Esophagus squamous epithelium (tissue), 4 donors: ENCODE measurements at regions not wholly inside any gene's neighbourhood (a gene's known extent, or its start where the extent isn't known, plus 50 kb on each side); places are given as distances from the start of the nearest gene placed in this dataset.

Experiments
- POLR2A ChIP-seq, 4 donors: fragments of 450-650 bp; IDR thresholded peaks; one replicate each; pipeline ENCODE4 v1.6.1; 2017; ENCODE audit warnings: antibody characterized with exemption in 4 of 4, mild to moderate bottlenecking in 4 of 4, moderate library complexity in 3 of 4
- TF ChIP-seq, protein P1 (sequence below), 6 experiments: fragments of 450-650 bp in 4 of 6; fragments of 200-600 bp in 2 of 6; sonication (generic) in 2 of 6; IDR thresholded peaks; one replicate each; pipeline ENCODE4 v1.5.1; 2016 to 2019; ENCODE audit warnings: antibody characterized with exemption in 6 of 6, mild to moderate bottlenecking in 4 of 6, moderate library complexity in 4 of 6

GRCh38 chr9:106726070-106726815 lies 136.7 kb upstream of the ZNF462 start:
- TF ChIP-seq, protein P1, sequence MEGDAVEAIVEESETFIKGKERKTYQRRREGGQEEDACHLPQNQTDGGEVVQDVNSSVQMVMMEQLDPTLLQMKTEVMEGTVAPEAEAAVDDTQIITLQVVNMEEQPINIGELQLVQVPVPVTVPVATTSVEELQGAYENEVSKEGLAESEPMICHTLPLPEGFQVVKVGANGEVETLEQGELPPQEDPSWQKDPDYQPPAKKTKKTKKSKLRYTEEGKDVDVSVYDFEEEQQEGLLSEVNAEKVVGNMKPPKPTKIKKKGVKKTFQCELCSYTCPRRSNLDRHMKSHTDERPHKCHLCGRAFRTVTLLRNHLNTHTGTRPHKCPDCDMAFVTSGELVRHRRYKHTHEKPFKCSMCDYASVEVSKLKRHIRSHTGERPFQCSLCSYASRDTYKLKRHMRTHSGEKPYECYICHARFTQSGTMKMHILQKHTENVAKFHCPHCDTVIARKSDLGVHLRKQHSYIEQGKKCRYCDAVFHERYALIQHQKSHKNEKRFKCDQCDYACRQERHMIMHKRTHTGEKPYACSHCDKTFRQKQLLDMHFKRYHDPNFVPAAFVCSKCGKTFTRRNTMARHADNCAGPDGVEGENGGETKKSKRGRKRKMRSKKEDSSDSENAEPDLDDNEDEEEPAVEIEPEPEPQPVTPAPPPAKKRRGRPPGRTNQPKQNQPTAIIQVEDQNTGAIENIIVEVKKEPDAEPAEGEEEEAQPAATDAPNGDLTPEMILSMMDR (IDR thresholded peaks at IDR 0.05): no peak
- TF ChIP-seq POLR2A (IDR thresholded peaks at IDR 0.05): no peak
